Suprapubic skin (tissue), 3 donors: ENCODE measurements at regions not wholly inside any gene's neighbourhood (a gene's known extent, or its start where the extent isn't known, plus 50 kb on each side); places are given as distances from the start of the nearest gene placed in this dataset.

ENCODE experiments used
- CTCF ChIP-seq, 2 donors: fragments of 200-600 bp in 1 of 2; fragments of 450-650 bp in 1 of 2; sonication (generic) in 1 of 2; IDR thresholded peaks; one replicate each; pipeline ENCODE4 v1.5.1; 2016 to 2019; ENCODE audit warnings: antibody characterized with exemption in 2 of 2, mild to moderate bottlenecking in 1 of 2, moderate library complexity in 1 of 2
- EP300 ChIP-seq: sonication (generic); formaldehyde crosslinking; IDR thresholded peaks from one replicate; pipeline ENCODE4 v1.6.1; 2017; ENCODE audit warnings: antibody characterized with exemption

- TF ChIP-seq CTCF (IDR thresholded peaks at IDR 0.05) (no peak), EP300 (no peak)
Measured at GRCh38 chr15:100735129-100736053, 133.0 kb downstream of the ASB7 start.
